Tongue (tissue), 1 donor: ENCODE measurements at regions not wholly inside any gene's neighbourhood (a gene's known extent, or its start where the extent isn't known, plus 50 kb on each side); places are given as distances from the start of the nearest gene placed in this dataset.
"Not testable (repeated sequence)": the region's sequence is repeated elsewhere in the genome, so short reads cannot be mapped to it uniquely, and the experiment has no call there.

Experiments
- DNase-seq: peaks from one replicate; pipeline ENCODE4 v3.0.0-alpha.2; 2015

- DNase-seq: no peak
Measured at GRCh38 chr7:106522696-106523095, 138.3 kb downstream of the CCDC71L start.

GRCh38 chr7:106521541-106521940 lies 139.4 kb downstream of the CCDC71L start:
- DNase-seq: no peak

GRCh38 chr7:106520962-106521514 lies 139.9 kb downstream of the CCDC71L start:
- DNase-seq: no peak

- DNase-seq: no peak
Measured at GRCh38 chr7:106518967-106519366, 142.0 kb downstream of the CCDC71L start.

DNA sequence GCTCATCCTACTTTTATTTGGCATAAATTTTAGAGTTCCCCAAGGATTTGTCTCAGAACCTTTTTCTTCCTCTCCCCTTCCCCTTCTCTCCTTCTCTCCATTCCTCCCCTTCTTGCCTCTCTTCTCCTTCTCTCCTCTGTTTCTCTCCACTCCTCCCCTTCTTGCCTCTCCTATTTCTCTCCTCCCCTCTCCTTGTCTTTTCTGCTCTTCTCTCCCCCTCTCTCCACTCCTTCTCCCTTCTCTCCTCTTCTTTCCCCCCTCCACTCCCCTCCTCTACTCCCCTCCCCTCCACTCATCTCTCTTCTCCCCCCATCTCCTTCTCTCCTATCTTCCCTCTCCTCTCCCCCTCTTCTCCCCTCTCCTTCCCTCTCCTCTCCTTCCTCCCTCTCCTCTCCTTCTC lies 142.7 kb downstream of the CCDC71L start:
- no peak for DNase-seq

DNA sequence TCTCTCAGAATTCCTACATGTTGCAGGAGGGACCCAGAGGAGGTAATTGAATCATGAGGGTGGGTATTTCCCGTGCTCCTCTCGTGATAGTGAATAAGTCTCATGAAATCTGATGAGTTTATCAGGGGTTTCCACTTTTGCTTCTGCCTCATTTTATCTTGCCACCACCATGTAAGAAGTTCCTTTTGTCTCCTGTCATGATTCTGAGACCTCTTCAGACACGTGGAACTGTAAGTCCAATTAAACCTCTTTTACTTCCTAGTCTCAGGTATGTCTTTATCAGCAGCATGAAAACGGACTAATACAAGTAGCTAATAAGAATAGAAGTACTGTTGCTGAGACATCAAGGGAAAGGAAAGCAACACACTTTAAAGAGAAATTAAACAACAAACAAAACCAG lies 143.4 kb downstream of the CCDC71L start:
- DNase-seq: no peak

GRCh38 chr7:106515321-106515720 lies 145.6 kb downstream of the CCDC71L start:
- no peak for DNase-seq

DNA sequence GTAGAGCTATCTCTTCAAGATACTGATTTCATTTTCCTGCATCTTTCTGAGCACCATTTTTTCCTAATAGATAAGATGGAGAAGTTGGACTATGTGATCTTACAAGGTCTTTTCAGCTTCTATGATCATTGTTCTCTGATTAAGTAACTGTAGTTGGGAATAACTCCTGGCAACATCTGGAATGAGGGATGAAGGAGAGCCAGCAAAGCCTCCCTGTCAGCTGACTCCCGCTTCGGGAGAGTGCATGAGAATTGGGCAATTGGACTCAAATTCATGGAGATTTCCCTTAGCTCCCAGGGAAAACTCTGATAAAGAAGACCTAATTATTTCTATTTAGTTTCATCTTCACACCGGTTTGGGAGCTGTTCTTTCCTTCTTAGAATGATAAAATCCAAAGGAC lies 146.1 kb downstream of the CCDC71L start:
- DNase-seq: no peak

DNA sequence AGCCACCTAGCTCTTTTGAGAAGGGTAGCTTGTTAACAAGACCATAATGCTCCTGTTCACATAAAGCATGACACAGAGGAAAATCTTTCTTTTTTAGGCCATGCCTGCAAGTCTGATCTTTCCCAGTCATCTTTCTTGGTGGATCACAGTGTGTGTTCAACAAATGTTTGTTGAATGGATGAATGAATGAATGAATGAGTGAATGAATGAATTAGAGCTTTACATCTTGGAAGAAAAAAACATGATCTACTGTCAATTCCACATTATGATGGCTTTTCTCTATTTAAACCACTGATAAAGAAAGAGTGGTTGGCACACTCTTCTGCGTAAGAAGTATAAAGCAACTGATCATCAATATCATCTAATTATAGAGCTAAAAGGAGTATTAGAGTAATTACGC lies 148.7 kb downstream of the CCDC71L start:
- no peak for DNase-seq

DNA sequence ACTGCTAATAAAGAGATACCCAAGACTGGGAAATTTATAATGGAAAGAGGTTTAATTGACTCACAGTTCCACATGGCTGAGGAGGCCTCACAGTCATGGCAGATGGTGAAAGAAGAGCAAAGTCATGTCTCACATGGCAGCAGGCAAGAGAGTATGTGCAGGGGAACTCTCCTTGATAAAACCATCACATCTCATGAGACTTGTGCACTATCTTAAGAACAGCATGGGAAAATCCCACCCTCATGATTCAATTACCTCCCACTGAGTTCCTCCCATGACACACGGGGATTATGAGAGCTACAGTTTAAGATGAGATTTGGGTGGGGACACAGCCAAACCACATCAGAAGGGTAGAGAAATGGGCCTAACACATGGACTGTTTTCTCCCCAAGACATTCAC lies 156.3 kb downstream of the CCDC71L start:
- DNase-seq: no peak

- DNase-seq: no peak
Measured at GRCh38 chr7:106504207-106504606, 156.8 kb downstream of the CCDC71L start.

DNA sequence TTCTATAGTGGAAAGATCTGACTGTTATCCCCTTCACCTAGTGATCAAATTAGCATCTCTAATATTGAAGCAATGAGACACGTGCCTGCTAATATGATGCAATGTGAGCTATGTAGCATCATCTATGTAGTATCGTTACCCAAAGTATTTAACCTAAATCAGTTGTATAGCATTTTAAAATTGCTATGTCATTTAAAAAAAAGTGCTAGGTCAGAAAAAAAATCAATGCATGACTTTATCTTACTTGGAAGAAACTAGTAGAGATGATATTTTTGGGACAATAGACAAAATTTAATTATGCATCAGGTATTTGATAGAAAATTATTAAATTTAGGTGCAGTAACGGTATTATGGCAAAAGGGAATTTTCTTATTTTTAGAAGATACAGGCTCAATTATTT lies 157.3 kb downstream of the CCDC71L start:
- no peak for DNase-seq

DNA sequence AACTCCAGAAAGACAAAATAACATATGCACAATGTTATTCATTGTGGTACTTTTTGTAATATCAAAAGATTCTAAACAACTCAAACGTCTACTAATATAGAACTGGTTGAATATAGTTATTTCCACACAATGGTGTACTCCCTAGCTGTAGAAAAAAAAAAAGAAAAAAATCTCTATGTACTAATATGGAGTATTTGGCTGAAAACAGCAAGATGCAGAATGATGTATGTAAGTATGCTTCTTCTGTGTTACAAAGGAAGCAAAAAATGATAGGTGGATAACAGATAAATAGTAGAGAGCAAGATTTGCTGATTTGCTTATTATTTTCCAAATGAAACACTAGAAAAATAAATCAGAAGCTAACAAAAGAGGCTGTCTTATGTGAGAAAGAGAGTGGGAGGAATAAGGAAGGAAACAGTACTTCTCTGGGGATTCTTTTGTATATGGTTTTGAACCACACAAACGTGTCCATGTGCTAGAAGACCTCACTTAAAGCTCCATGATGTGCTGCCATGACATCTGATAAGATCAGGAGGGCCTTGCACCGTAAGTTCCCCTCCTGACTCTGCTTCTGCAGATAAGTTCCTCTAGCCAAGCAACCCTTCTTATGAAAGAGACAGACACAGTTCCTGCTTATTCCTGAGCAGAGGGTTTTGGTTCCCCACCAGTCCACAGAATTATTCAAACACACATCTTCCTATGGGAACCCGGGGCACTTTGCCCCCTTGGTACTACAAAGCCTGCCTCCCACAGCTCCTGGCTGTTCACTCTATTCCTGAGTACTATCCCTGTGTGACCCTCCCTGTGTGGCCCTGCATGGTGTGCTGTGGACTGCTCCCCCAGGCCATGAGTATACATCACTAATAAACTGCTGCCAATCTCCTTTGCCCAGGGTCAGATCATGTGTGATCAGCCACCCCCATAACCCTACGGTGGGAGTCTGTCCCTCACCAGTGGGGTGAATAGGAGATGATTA lies 159.1 kb downstream of the CCDC71L start:
- no peak for DNase-seq

DNA sequence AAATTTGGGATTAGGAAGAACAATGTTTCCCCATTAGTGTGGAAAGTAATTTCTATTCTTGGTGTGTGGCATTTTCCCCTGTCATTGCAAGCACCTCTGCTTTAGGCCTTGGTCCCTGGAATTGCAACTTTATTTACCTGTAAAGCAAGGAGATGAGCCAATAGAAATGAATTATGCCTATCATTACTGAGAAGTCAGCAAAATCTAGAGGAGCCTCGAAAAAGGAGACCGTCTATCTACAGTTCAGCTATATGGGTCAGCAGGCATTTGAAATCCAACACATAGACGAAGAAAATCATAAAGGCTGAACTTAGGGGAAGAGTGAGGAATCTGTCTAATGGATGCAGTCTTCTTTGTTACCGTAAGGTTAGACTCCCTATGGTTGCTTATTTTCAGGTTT lies 161.1 kb downstream of the CCDC71L start:
- DNase-seq: no peak

DNA sequence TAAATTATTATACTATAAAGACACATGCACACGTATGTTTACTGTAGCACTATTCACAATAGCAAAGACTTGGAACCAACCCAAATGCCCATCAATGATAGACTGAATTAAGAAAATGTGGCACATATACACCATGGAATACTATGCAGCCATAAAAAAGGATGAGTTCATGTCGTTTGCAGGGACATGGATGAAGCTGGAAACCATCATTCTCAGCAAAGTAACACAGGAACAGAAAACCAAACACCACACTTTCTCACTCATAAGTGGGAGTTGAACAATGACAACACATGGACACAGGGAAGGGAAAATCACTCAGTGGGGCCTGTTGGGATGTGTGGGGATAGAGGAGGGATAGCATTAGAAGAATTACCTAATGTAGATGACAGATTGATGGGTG lies 163.0 kb downstream of the CCDC71L start:
- DNase-seq: not testable (repeated sequence)

- no peak for DNase-seq
Measured at GRCh38 chr7:106493041-106493731, 167.8 kb downstream of the CCDC71L start.

DNA sequence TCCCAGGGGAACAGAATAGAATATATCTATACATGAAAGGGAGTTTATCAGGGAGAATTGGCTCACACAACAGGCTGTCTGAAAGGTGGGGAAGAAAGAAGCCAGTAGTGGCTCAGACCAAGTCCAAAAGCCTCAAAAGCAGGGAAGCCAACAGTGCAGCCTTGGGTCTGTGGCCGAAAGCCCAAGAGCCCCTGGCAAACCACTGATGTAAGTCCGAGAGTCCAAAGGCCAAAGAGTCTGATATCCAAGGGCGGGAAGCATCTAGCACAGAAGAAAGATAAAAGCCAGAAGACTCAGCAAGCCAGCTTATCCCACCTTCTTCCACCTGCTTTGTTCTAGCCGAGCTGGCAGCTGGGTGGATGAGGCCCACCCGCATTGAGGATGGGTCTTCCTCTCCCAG lies 172.5 kb downstream of the CCDC71L start:
- no peak for DNase-seq

- no peak for DNase-seq
Measured at GRCh38 chr7:106487892-106488291, 173.1 kb downstream of the CCDC71L start.

DNA sequence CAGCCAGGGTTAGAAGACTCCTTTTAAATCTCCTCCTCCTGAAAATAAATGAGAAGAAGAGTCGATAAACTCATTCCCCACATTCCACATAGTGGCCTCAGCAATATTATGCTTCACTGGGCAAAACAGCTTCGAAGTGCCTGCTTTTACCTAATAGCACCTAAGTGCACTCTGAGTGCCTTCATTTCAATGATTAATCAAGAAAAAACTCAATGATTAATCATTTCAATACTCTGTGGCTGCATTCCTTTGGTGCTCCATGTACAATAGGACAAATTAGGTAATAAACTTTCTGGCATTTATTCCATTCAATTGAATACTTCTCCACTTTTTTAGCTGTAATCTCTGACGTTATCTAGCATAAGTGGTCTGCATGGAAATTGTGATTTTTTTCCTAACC lies 174.6 kb downstream of the CCDC71L start:
- no peak for DNase-seq

DNA sequence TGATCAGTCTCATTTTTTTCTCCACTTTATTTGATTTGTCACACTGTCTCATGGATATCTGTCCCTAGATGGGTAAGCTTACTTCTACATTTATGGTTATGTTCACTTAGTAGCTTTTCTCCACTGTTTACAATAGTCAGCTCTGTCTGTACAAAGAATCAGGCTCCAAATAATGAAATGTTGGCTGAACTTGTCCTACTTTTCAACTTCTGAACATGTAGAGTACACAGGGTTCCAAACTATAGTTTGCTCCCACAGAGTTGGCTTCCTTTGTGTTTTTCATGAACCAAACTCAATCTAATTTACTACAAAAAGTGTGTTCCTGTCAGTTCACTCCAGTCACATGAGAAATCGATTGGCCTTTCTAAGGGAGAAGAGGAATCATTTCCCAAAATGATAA lies 175.0 kb downstream of the CCDC71L start:
- no peak for DNase-seq

- DNase-seq: no peak
Measured at GRCh38 chr7:106485031-106485551, 175.9 kb downstream of the CCDC71L start.

DNA sequence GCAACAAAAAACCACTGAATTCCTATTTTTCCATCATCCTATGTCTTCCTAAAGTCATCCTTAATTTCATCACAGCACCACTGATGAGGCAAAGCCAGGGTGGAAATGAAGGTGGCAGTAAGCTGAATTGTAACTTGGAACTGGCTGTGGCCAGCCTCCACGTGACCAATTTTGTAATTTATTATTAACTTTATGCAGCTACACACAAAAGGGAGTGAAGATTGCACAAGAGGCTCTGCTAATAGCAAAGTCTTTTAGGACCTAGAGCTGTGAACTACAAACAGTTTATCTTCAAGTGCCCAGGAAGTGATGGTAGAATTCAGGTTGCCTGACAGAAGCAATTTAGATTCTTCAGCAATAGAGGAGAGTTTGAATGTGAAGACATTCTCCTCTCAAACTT lies 176.4 kb downstream of the CCDC71L start:
- no peak for DNase-seq

DNA sequence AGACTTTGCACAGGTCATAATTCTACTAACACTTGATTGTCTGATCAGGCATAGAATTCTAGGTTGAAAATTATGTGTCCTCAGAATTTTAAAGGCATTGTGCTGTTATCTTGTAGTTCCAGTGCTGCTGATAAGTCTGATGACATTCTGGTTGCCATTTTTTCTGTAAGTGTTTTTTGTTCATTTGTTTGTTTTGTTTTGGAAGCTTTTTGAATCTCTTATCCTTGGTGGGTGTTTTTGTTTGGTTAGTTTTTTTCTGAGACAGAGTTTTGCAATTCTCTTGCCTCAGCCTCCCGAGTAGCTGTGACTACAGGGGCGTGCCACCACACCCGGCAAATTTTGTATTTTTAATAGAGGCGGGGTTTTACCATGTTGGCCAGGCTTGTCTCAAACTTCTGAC lies 178.9 kb downstream of the CCDC71L start:
- DNase-seq: no peak
